Fibroblast of the aortic adventitia (primary cell): ENCODE measurements at regions not wholly inside any gene's neighbourhood (a gene's known extent, or its start where the extent isn't known, plus 50 kb on each side); places are given as distances from the start of the nearest gene placed in this dataset.

Source experiments
- DNase-seq: peaks from one replicate; pipeline ENCODE4 v3.0.0-alpha.2; 2010; ENCODE audit warnings: low read depth
- H3K4me3 ChIP-seq: 2 replicates; pipeline ENCODE4 v1.5.1; 2011; ENCODE audit warnings: low read depth, mild to moderate bottlenecking, control low read depth, low read length, moderate library complexity
- CTCF ChIP-seq: IDR thresholded peaks from 2 replicates; pipeline ENCODE4 v1.5.1; 2011; ENCODE audit warnings: mild to moderate bottlenecking, low read length, control low read depth, inconsistent platforms; ENCODE audit not compliant: insufficient read depth

DNA sequence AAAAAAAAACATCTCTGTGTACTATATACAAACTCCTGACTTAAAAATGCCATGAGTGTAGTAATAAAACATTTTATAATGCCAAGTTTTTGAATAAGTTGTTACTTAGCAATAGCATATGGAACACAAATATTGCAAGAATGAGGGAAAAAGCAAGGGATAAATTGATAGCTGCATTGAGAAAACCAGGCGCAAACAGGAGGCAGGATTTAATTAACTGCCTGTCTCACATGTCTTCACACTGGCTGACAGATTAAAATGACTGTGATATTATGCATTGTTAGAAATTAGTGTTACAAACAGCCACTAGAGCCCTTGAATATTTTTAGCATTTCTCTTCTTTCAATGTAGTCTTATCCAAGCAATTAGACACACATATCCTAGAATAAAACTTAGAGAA is 1817.5 kb upstream of the NUDT12 start:
- H3K4me3 ChIP-seq: no peak overlapping the region
- DNase-seq: no peak
- TF ChIP-seq CTCF: no peak

GRCh38 chr5:105371169-105371568 is 1808.6 kb upstream of the NUDT12 start:
- no peak for TF ChIP-seq CTCF
- no peak overlapping the region for H3K4me3 ChIP-seq
- no peak for DNase-seq

DNA sequence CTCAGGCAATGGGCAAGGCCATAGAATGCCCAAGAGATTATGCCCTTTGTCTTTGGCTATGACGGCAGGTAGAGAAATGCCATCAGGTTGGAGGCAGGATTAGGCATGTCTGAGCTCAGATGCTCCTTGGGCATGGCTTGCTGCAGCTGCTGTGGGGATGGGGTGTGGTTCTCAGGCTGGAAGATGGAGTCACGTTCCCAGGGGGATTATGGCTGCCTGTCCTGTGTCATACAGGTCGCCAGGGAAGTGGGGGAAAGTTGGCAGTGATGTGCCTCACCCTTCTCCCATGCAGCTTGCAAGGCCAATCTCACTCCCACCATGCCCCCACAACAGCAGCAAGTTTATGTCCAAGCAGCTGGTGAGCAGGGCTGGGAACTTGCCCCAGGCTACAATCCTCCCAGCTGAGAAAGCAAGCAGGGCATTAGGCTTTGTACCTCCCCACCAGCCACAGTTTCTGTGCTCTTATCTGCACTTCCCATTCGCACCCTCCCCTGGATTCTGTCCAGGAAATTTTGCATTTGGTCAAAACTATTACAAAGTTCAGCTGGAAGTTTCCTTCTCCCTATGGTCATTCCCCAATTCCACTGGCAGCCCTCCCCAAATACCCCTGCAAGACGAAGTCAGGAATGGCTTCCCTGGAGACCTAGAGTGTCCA is 1788.0 kb upstream of the NUDT12 start:
- DNase-seq: no peak
- H3K4me3 ChIP-seq: no peak overlapping the region
- TF ChIP-seq CTCF: no peak

- DNase-seq: no peak
- no peak for TF ChIP-seq CTCF
- H3K4me3 ChIP-seq: no peak overlapping the region
Measured at GRCh38 chr5:105331558-105331957, 1769.0 kb upstream of the NUDT12 start.

DNA sequence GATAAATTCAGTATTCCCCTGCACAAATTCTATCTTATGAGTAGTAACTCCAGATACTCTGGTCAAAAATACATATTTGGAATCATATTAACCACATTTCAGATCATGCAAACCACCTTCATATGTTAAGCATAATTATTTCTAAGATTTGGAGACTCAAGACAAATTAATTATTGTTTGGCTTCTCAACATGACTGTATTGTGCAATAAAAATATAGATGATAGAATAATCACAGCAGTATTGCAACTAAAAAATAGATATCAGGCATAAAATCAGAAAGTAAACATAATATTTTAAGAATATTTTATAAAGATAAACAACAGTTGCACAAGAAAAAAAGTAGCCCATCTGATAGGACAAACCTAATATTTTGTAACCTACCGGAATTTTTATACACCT is 1767.6 kb upstream of the NUDT12 start:
- H3K4me3 ChIP-seq: no peak overlapping the region
- TF ChIP-seq CTCF: no peak
- DNase-seq: no peak

DNA sequence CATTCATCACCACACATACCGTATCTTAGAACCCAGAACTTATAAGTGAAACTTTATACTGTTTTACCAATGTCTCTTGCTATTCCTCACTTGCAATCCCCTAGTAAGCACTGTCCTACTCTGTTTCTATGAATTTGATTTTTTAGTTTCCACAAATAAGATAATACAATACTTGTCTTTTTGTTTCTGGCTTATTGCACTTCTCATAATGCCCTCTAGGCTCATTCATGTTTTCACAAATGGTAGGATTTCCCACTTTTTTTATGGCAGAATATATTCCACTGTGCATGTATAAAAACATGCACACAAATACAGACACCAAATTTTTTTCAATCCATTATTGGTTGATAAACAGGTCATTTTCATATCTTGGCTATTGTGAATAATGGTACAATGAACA is 1742.3 kb upstream of the NUDT12 start:
- no peak for DNase-seq

More for the DNA sequence above, 1742.3 kb upstream of the NUDT12 start:
- no peak for TF ChIP-seq CTCF
- H3K4me3 ChIP-seq: no peak overlapping the region
